ENCODE measurements at regions not wholly inside any gene's neighbourhood (a gene's known extent, or its start where the extent isn't known, plus 50 kb on each side); places are given as distances from the start of the nearest gene placed in this dataset.

DNA sequence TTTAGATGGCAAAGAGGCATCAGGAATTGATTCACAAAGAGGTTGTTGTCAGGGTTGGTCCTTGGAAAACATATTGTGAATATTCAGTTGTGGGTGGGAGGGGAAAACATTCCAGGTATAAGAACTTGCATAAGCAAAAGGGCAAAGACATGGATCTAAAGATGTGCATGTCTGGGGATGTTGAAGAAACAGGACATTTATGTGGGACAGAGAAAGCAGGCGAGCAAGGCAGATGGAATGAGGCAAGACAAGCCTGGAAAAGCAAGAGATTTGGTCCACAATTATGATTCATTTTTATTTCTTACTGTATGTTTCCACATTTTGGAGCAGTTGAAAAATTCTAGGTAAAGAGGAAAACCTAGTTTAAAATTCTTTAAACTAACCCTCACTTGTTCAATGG lies 134.9 kb upstream of the CXXC4 start (continued):
- no peak for TF ChIP-seq CHD7 (IDR thresholded peaks at IDR 0.05; ENCODE audit: insufficient replicate concordance, low read length)
- TF ChIP-seq, protein P1, sequence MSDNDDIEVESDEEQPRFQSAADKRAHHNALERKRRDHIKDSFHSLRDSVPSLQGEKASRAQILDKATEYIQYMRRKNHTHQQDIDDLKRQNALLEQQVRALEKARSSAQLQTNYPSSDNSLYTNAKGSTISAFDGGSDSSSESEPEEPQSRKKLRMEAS (IDR thresholded peaks at IDR 0.05) = no peak

Data from H1 (cell line).